ENCODE measurements at regions not wholly inside any gene's neighbourhood (a gene's known extent, or its start where the extent isn't known, plus 50 kb on each side); places are given as distances from the start of the nearest gene placed in this dataset.

GRCh38 chr12:92074889-92075288 is 70.8 kb downstream of the BTG1 start:
- Mint-ChIP-seq H3K4me1 (peaks cover 48% of the 10 kb centered on the region), H3K27me3 (ENCODE audit: low read depth) (no peaks in the 10 kb centered on the region), H3K27ac (ENCODE audit: unreplicated experiment) (no peak overlapping the region), H3K36me3 (ENCODE audit: low read depth) (peaks cover 8% of the 10 kb centered on the region), H3K9me3 (peaks cover 10% of the 10 kb centered on the region), H3K4me3 (no peak overlapping the region)
- no peak for TF ChIP-seq CTCF (conservative IDR thresholded peaks at IDR 0.05)
- DNase-seq (ENCODE audit: low read depth, low spot score), result no peak

GRCh38 chr12:92073094-92073493 is 72.6 kb downstream of the BTG1 start:
- no peak for DNase-seq (ENCODE audit: low read depth, low spot score)
- H3K9me3 Mint-ChIP-seq, result peaks cover 15% of the 10 kb centered on the region
- peaks cover 50% of the 10 kb centered on the region for H3K4me1 Mint-ChIP-seq
- no peak overlapping the region for H3K4me3 Mint-ChIP-seq
- TF ChIP-seq CTCF (conservative IDR thresholded peaks at IDR 0.05), result no peak
- H3K27me3 Mint-ChIP-seq (ENCODE audit: low read depth), result no peaks in the 10 kb centered on the region
- peaks cover 10% of the 10 kb centered on the region for H3K36me3 Mint-ChIP-seq (ENCODE audit: low read depth)
- peak overlapping the region; percentile 32 for H3K27ac Mint-ChIP-seq (ENCODE audit: unreplicated experiment)

GRCh38 chr12:92072112-92072511 is 73.5 kb downstream of the BTG1 start:
- peaks cover 10% of the 10 kb centered on the region for H3K36me3 Mint-ChIP-seq (ENCODE audit: low read depth)
- no peaks in the 10 kb centered on the region for H3K27me3 Mint-ChIP-seq (ENCODE audit: low read depth)
- peaks cover 11% of the 10 kb centered on the region for H3K9me3 Mint-ChIP-seq
- TF ChIP-seq CTCF (conservative IDR thresholded peaks at IDR 0.05), result no peak
- no peak overlapping the region for H3K27ac Mint-ChIP-seq (ENCODE audit: unreplicated experiment)
- H3K4me1 Mint-ChIP-seq, result peaks cover 44% of the 10 kb centered on the region
- no peak overlapping the region for H3K4me3 Mint-ChIP-seq
- DNase-seq (ENCODE audit: low read depth, low spot score), result no peak

- H3K36me3 Mint-ChIP-seq (ENCODE audit: low read depth), result peaks cover 10% of the 10 kb centered on the region
- TF ChIP-seq CTCF (conservative IDR thresholded peaks at IDR 0.05), result no peak
- peaks cover 37% of the 10 kb centered on the region for H3K4me1 Mint-ChIP-seq
- no peak overlapping the region for H3K4me3 Mint-ChIP-seq
- H3K27me3 Mint-ChIP-seq (ENCODE audit: low read depth), result no peaks in the 10 kb centered on the region
- peaks cover 11% of the 10 kb centered on the region for H3K9me3 Mint-ChIP-seq
- H3K27ac Mint-ChIP-seq (ENCODE audit: unreplicated experiment), result no peak overlapping the region
- no peak for DNase-seq (ENCODE audit: low read depth, low spot score)
Observed at GRCh38 chr12:92070864-92071445, 74.7 kb downstream of the BTG1 start.

GRCh38 chr12:92070054-92070863 is 75.4 kb downstream of the BTG1 start:
- Mint-ChIP-seq H3K27me3 (ENCODE audit: low read depth) (no peaks in the 10 kb centered on the region), H3K4me3 (no peak overlapping the region), H3K36me3 (ENCODE audit: low read depth) (peaks cover 10% of the 10 kb centered on the region), H3K27ac (ENCODE audit: unreplicated experiment) (no peak overlapping the region), H3K9me3 (peaks cover 11% of the 10 kb centered on the region), H3K4me1 (peaks cover 32% of the 10 kb centered on the region)
- TF ChIP-seq CTCF (conservative IDR thresholded peaks at IDR 0.05), result no peak
- DNase-seq (ENCODE audit: low read depth, low spot score), result no peak
